GM20000 (cell line): ENCODE measurements at regions not wholly inside any gene's neighbourhood (a gene's known extent, or its start where the extent isn't known, plus 50 kb on each side); places are given as distances from the start of the nearest gene placed in this dataset.

ENCODE experiments used
- DNase-seq: peaks from one replicate; pipeline ENCODE4 v3.0.0; 2012; ENCODE audit warnings: low spot score
- TF ChIP-seq, protein P1 (sequence below): IDR thresholded peaks from 2 replicates; pipeline ENCODE4 v1.5.1; 2012; ENCODE audit warnings: mild to moderate bottlenecking, control low read depth; ENCODE audit errors: extremely low read depth, missing control alignments

DNA sequence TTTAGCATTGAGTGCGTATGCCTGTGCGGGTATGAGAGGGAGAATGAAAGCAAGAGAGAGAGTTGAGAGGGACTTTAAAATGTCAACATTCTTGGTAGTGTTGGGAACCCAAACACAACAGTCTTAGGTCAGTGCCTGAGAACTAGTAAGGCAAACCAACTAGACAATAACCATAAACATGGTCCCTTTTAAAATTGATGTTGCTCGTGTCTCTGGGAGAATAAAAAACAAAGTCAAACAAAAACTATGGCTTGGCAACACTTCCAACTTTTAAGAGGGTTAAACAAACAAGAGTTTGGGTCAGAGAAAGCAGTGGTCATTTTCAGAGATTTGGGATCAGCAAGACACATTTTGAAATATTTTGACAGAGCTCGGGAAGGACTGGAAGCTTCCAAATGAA is 146.7 kb upstream of the THBS1 start:
- no peak for DNase-seq
- TF ChIP-seq, protein P1, sequence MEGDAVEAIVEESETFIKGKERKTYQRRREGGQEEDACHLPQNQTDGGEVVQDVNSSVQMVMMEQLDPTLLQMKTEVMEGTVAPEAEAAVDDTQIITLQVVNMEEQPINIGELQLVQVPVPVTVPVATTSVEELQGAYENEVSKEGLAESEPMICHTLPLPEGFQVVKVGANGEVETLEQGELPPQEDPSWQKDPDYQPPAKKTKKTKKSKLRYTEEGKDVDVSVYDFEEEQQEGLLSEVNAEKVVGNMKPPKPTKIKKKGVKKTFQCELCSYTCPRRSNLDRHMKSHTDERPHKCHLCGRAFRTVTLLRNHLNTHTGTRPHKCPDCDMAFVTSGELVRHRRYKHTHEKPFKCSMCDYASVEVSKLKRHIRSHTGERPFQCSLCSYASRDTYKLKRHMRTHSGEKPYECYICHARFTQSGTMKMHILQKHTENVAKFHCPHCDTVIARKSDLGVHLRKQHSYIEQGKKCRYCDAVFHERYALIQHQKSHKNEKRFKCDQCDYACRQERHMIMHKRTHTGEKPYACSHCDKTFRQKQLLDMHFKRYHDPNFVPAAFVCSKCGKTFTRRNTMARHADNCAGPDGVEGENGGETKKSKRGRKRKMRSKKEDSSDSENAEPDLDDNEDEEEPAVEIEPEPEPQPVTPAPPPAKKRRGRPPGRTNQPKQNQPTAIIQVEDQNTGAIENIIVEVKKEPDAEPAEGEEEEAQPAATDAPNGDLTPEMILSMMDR: no peak

DNA sequence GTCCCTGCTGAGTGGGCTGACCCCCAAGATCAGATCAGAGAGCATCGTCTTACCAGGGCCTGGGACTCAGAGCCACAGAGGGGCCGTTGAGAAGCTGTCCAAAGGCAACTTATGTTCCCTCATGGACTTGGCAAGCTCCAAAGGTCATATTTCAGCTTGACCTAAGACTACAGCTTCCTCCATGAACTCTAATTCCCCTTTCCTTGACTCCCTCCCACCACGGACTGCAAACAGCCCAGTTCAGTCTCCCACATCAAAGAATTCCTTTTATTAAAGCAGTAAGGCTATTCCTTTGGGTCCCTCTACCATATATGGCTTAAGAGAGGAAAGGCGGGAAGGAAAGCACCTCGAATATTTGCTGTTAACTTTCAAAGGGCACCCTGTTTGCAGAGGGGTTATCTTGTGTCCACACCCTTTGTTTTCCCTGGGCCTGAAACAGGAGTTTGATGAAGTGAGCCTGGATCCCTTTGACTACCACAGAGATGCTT is 146.1 kb upstream of the THBS1 start:
- TF ChIP-seq, protein P1: no peak
- no peak for DNase-seq

DNA sequence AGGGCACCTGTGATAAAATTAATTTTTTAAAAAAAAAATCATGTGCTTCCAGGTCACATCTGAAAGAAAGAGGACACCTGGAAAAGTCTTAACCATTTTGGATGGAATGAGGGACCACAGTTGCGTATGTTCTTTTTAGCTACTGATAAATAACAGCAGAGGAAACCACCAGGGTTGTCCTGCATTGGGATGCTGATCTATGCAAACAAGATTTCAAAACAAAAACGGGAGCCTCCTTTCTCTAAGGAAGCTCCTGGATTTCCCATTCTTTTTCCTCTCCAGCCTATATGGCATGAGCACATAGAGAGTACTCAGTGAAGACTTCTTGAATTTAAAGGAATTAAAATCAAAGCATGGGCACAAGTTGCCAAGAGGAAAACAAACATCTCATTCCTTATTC is 145.6 kb upstream of the THBS1 start:
- TF ChIP-seq, protein P1: no peak
- no peak for DNase-seq

DNA sequence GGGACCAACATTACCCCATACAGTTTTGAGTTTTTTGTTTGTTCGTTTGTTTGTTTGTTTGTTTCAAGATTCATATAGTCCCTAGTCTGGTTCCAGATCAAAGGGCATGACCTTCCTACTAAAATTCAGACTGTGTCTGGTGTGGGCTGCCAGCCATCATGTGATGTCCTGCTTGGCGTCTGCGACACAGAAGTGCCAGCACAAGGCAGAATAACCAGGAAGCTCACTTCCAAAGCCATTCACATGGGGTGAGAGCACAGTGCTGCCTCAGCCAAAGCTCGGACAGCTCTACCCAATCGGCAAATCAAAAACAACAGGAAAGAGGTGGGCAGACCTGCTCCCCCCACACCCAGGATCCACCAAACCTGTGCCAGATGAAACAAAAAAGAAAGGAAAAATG is 142.6 kb upstream of the THBS1 start:
- TF ChIP-seq, protein P1: no peak
- no peak for DNase-seq

DNA sequence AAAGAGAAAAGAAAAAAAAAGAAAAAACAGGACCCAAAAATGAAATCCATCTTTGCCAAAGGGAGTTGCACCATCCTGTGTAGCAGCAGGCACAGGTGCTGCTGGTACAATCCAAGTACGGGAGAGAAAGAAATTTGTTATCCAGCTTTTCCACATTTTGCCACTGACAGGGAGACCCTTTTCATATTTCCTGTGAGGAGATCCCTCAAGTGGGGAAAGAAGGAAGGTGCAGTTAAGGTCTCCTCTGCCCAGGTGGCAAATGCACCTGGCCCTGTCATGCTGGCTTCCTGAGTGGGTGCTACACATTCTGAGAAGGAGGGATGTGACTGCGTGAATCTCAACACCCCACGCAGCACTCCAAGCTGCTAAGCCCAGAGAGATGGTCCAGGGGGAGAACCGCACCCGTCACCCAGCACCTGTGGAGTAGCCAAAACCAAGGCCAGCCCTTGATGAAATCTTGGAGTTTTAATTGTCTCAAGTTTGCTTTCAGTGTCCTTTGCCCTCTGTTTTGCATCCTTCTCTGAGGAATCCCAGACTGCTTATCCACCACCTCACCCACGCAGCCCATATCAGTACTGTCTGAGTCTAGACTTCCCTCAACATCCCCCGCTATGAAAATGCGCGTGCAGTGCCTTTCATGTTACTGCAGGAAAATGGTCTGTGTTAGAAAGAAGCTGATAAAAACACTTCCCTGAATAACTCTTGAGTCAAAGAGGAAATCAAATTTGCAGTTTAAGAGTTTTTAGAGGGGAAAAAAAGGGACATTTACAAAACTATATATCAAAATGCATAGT is 141.9 kb upstream of the THBS1 start:
- TF ChIP-seq, protein P1: no peak
- no peak for DNase-seq

DNA sequence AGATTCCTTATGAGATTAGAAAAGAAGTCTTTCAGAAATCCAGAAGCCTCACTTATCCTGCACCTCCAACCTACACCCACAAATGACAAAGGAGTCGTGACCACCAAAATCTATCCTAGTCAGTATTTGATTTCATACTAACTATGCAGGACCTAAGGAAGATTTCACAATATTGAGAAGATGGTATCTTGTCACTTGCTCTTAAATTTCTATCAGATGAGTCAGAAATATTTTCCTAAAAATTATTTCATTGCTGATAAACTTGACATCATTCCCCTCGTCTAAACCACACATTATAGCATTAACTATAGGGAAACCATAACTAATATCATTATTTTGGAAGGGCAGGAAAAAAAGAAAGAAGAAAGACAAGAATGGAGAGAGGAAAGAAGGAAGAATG is 138.0 kb upstream of the THBS1 start:
- no peak for DNase-seq

DNA sequence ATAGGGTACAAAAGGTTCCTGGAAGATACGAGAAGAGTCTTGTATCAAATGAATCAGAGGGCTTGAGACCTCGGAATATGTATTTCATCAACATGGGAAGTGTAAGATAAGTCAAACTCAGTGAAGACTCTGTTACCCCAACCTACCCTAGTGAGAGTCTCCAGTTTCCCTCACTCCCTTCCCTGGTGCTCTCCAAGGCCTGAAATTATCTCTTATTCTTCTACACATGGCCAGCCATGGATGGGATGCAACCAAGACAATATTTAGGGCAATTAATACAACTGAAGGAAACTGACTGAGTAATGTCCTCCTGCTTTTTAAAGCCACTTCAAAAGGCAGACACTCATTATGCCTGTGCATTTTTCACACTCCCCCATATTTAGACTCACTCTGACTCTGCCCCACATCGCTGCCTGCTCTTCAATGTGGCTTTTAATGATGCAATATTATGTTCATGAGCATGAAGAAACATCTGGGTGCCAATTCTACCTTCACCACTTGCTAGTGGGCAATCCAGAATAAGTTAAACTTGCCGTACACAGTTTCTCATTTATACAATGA is 137.1 kb upstream of the THBS1 start:
- no peak for DNase-seq
- TF ChIP-seq, protein P1: no peak

More for the DNA sequence above, 138.0 kb upstream of the THBS1 start:
- TF ChIP-seq, protein P1: no peak
